HL-60 (cell line): ENCODE measurements at regions not wholly inside any gene's neighbourhood (a gene's known extent, or its start where the extent isn't known, plus 50 kb on each side); places are given as distances from the start of the nearest gene placed in this dataset.

ENCODE experiments used
- DNase-seq, 2 experiments: peaks; one replicate each; pipeline ENCODE4 v3.0.0-alpha.2; 2010 to 2020; ENCODE audit warnings: low read depth in 1 of 2, low spot score in 1 of 2
- H3K27ac ChIP-seq: fragments of 250-450 bp; sonication (Bioruptor Pico); replicated peaks from 2 replicates; pipeline ENCODE4 v1.5.1; 2020; ENCODE audit warnings: mild to moderate bottlenecking, moderate library complexity
- H3K27me3 ChIP-seq: fragments of 250-450 bp; sonication (Bioruptor Pico); 2 replicates; pipeline ENCODE4 v1.5.1; 2021; ENCODE audit warnings: mild to moderate bottlenecking, moderate library complexity; ENCODE audit not compliant: insufficient read depth, poor library complexity, severe bottlenecking
- H3K4me3 ChIP-seq: replicated peaks from 2 replicates; pipeline ENCODE4 v1.5.1; 2011; ENCODE audit warnings: mild to moderate bottlenecking, control low read depth, low read length; ENCODE audit not compliant: insufficient read depth
- GABPA ChIP-seq: IDR thresholded peaks from 2 replicates; pipeline ENCODE4 v1.6.1; 2012; ENCODE audit warnings: low read depth
- POLR2AphosphoS5 ChIP-seq: IDR thresholded peaks from 2 replicates; pipeline ENCODE4 v1.6.1; 2012; ENCODE audit warnings: low read depth
- SPI1 ChIP-seq: IDR thresholded peaks from 2 replicates; pipeline ENCODE4 v1.6.1; 2012; ENCODE audit warnings: low read depth, mild to moderate bottlenecking, borderline replicate concordance
- TF ChIP-seq, protein P1 (sequence below): IDR thresholded peaks from one replicate; pipeline ENCODE4 v1.5.1; 2011; ENCODE audit warnings: low read length, control low read depth, inconsistent platforms; ENCODE audit not compliant: insufficient read depth
- TF ChIP-seq, protein P2 (sequence below): IDR thresholded peaks from 2 replicates; pipeline ENCODE4 v1.6.1; 2012; ENCODE audit warnings: low read depth; ENCODE audit not compliant: insufficient replicate concordance

DNA sequence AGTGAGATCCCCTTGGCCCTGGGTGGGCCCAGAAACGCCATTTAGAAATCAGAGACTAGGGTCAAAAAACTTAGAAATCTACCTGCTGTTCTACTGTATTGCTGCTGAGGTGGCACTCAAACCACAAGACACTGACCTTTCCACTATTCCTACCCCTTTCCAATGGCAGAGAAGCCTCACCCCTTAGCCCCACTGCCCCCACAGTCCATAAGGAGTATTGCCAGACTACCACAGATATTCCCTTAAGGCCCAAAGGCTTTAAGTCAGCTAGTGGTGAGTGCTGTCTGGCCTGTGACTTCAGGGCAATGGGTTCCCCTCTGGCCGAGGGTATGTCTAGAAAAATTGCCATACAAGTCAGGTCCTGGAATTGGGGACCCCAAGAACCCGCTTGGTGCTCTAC is 656.1 kb downstream of the COL12A1 start:
- Histone ChIP-seq H3K27ac (no peak overlapping the region), H3K27me3 (no peaks in the 10 kb centered on the region), H3K4me3 (no peak overlapping the region)
- DNase-seq, result no peak
- TF ChIP-seq, protein P1, sequence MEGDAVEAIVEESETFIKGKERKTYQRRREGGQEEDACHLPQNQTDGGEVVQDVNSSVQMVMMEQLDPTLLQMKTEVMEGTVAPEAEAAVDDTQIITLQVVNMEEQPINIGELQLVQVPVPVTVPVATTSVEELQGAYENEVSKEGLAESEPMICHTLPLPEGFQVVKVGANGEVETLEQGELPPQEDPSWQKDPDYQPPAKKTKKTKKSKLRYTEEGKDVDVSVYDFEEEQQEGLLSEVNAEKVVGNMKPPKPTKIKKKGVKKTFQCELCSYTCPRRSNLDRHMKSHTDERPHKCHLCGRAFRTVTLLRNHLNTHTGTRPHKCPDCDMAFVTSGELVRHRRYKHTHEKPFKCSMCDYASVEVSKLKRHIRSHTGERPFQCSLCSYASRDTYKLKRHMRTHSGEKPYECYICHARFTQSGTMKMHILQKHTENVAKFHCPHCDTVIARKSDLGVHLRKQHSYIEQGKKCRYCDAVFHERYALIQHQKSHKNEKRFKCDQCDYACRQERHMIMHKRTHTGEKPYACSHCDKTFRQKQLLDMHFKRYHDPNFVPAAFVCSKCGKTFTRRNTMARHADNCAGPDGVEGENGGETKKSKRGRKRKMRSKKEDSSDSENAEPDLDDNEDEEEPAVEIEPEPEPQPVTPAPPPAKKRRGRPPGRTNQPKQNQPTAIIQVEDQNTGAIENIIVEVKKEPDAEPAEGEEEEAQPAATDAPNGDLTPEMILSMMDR, result no peak
- TF ChIP-seq GABPA, result no peak
- TF ChIP-seq POLR2AphosphoS5, result no peak

DNA sequence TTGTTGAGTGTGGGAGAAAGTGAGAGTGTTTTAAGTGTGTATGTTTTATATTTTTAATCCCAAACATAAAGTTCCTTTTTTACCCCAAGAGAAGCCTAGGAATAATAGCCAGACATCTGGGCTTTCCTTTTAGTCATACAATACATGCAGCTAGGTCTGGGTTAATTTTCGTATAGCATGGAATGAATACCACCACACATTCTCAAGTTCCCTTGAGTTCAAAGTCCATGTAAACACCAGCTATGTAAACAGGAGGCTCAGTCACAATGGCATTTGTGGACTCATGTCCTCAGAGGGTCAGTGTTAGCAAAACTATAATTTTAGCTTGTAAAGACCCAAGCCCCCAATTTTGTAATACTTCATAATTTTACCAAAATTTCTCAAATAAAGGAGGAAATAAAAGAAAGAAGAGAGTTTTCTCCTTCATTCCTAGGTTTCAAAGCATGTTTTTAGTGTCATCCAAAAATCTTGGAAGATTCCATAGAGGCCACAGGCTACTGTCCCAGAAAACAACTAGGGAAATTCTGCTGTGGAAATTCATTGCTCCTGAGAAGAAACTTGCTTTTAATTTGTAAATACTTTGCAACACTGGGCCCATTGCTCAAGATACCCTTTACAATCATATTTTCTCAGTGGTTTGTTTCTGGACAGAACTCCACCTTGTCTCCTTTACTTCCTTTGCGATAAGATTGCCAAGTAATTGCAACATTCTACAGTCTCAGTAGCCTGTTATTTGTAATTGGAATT is 671.2 kb downstream of the COL12A1 start:
- no peaks in the 10 kb centered on the region for H3K27me3 ChIP-seq
- H3K4me3 ChIP-seq, result no peak overlapping the region
- DNase-seq, result no peak
- TF ChIP-seq, protein P1, result no peak
- TF ChIP-seq SPI1 (no peak), POLR2AphosphoS5 (no peak), GABPA (no peak)
- TF ChIP-seq, protein P2, sequence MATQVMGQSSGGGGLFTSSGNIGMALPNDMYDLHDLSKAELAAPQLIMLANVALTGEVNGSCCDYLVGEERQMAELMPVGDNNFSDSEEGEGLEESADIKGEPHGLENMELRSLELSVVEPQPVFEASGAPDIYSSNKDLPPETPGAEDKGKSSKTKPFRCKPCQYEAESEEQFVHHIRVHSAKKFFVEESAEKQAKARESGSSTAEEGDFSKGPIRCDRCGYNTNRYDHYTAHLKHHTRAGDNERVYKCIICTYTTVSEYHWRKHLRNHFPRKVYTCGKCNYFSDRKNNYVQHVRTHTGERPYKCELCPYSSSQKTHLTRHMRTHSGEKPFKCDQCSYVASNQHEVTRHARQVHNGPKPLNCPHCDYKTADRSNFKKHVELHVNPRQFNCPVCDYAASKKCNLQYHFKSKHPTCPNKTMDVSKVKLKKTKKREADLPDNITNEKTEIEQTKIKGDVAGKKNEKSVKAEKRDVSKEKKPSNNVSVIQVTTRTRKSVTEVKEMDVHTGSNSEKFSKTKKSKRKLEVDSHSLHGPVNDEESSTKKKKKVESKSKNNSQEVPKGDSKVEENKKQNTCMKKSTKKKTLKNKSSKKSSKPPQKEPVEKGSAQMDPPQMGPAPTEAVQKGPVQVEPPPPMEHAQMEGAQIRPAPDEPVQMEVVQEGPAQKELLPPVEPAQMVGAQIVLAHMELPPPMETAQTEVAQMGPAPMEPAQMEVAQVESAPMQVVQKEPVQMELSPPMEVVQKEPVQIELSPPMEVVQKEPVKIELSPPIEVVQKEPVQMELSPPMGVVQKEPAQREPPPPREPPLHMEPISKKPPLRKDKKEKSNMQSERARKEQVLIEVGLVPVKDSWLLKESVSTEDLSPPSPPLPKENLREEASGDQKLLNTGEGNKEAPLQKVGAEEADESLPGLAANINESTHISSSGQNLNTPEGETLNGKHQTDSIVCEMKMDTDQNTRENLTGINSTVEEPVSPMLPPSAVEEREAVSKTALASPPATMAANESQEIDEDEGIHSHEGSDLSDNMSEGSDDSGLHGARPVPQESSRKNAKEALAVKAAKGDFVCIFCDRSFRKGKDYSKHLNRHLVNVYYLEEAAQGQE, result no peak
- H3K27ac ChIP-seq, result no peak overlapping the region

DNA sequence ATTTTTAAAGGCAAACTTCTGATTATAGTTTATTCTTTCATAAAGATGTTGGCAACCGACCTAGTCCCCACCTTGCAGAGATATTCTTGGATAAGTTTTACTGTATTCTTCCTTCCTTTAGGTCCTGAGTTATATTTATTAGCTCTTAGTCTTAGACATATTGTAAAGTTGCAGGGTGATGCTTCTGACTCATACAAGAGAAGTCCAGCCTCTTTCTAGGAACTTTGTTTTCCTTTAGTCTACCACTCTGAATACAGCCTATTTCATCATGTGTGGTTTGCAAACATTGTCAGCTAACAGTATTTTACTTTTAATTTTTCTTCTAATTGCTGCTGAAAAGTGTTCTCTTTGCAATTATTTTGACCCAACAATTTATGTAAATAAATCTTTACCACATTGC is 686.7 kb downstream of the COL12A1 start:
- no peak for DNase-seq
- Histone ChIP-seq H3K4me3 (no peak overlapping the region), H3K27ac (no peak overlapping the region), H3K27me3 (no peaks in the 10 kb centered on the region)
- TF ChIP-seq SPI1, result no peak
- TF ChIP-seq POLR2AphosphoS5, result no peak
- TF ChIP-seq, protein P1, result no peak
- TF ChIP-seq, protein P2, result no peak
- TF ChIP-seq GABPA, result no peak

DNA sequence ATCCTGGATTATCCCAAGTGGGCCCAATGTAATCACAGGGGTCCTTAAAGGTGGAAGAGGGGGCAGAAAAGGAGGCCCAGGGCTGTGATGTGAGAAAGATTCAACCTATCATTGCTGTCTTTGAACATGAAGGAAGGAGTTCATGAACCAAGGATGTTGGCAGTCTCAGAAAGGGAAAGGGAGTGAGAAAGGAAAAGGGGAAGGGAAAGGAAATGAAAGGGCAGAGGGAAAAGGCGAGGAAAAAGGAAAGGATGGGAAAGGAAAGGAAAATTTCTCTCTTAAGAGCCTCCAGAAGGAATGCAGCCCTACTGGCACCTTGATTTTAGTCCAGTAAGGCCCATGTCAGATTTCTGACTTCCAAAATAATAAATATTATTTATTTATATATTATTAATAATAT is 687.8 kb downstream of the COL12A1 start:
- TF ChIP-seq, protein P2, result no peak
- no peak for TF ChIP-seq GABPA
- TF ChIP-seq SPI1, result no peak
- TF ChIP-seq, protein P1, result no peak
- no peak for TF ChIP-seq POLR2AphosphoS5
- no peak overlapping the region for H3K27ac ChIP-seq
- DNase-seq, result no peak
- H3K27me3 ChIP-seq, result no peaks in the 10 kb centered on the region
- H3K4me3 ChIP-seq, result no peak overlapping the region
